ENCODE measurements at regions not wholly inside any gene's neighbourhood (a gene's known extent, or its start where the extent isn't known, plus 50 kb on each side); places are given as distances from the start of the nearest gene placed in this dataset.

DNA sequence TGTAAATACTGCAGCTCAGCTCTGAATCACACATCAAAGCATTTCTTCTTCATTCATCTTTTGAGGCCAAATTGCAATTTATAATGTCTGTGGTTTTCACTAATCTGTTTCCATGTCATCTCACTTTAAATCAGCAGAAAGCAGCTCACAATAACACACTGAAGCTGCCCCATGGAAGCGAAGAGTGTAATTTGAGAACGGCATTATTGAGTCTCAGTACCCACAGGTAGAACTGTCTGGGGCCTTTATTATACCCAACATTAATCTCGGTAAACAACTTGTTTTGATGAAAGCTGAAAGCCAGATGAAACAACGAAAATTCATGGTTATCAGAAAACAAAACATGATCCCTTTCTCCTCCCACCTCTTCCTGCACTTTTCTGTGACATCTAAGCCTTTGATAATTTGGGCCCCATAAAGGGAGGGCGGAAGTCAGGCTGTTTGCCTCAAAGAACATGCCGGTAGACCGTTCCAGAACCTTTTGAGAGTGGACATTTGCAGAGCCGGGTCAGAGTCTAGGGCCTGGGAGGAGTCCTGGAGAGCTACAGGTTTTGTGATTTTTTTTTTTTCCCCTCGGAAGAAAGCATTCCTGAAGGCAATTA lies 68.2 kb upstream of the SESN3 start:
- no peak overlapping the region for H3K9ac ChIP-seq (ENCODE audit: low read depth, low read length)
- no peaks in the 10 kb centered on the region for H3K79me2 ChIP-seq (ENCODE audit: insufficient read depth, low read length)
- no peaks in the 10 kb centered on the region for H3K36me3 ChIP-seq (ENCODE audit: insufficient read depth, low read length)
- no peak overlapping the region for H2AFZ ChIP-seq (ENCODE audit: low read depth, low read length)
- no peak overlapping the region for H3K4me2 ChIP-seq (ENCODE audit: insufficient read depth, low read length)
- H4K20me1 ChIP-seq (ENCODE audit: insufficient read depth, low read length) = no peaks in the 10 kb centered on the region
- H3K27ac ChIP-seq (ENCODE audit: low read length) = no peak overlapping the region
- H3K4me1 ChIP-seq (ENCODE audit: insufficient read depth, low read length) = no peaks in the 10 kb centered on the region
- peaks cover 12% of the 10 kb centered on the region for H3K27me3 ChIP-seq (ENCODE audit: insufficient read depth, low read length, poor library complexity)
- H3K4me3 ChIP-seq (ENCODE audit: low read depth in 1 of 2, low read length in 2 of 2) = no peak overlapping the region
- TF ChIP-seq, protein P1, sequence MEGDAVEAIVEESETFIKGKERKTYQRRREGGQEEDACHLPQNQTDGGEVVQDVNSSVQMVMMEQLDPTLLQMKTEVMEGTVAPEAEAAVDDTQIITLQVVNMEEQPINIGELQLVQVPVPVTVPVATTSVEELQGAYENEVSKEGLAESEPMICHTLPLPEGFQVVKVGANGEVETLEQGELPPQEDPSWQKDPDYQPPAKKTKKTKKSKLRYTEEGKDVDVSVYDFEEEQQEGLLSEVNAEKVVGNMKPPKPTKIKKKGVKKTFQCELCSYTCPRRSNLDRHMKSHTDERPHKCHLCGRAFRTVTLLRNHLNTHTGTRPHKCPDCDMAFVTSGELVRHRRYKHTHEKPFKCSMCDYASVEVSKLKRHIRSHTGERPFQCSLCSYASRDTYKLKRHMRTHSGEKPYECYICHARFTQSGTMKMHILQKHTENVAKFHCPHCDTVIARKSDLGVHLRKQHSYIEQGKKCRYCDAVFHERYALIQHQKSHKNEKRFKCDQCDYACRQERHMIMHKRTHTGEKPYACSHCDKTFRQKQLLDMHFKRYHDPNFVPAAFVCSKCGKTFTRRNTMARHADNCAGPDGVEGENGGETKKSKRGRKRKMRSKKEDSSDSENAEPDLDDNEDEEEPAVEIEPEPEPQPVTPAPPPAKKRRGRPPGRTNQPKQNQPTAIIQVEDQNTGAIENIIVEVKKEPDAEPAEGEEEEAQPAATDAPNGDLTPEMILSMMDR (IDR thresholded peaks at IDR 0.05; ENCODE audit: borderline replicate concordance, extremely low read depth, low read length, poor library complexity, severe bottlenecking) = no peak
- no peak for ATAC-seq (ENCODE audit: insufficient read depth, low read depth)
- DNase-seq = no peak
- H3K9me3 ChIP-seq (ENCODE audit: insufficient read depth, low read length, severe bottlenecking) = no peaks in the 10 kb centered on the region

DNA sequence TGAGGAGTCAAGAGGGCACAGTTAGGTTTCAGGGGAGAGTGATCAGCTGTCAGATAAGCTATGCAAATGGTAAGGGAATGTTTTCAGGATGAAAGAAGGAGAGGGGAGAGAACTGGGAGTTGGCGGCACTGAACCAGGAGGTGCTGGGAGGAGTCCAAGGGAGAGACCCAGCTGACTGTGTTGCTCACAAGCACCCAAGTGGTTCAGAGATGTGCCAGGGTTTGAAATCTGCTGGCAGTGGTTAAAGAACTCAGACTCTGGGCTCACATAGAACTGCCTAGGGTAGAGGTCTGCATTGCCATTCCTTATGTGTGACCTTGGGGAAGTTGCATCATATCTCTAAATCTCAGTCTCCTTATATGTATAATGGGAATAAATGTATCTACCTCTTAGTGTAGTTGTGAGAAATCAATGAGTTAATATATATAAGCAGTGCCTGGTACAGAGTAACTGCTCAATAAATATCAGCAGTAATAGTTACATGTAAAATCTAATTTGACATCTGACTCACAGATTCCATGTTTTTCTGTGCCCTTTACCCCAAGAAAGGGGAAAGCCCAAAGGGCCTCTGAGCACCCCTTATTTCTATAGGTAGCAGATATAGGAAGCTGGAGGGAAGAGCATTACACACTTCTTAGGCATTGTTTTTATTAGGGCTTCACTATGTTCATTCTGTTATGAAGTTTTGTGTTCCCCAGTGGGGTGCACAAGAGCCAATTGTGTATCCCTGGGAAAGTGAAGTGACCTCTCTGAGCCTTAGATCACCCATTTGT lies 66.9 kb upstream of the SESN3 start:
- no peak overlapping the region for H3K4me3 ChIP-seq (ENCODE audit: low read depth in 1 of 2, low read length in 2 of 2)

DNA sequence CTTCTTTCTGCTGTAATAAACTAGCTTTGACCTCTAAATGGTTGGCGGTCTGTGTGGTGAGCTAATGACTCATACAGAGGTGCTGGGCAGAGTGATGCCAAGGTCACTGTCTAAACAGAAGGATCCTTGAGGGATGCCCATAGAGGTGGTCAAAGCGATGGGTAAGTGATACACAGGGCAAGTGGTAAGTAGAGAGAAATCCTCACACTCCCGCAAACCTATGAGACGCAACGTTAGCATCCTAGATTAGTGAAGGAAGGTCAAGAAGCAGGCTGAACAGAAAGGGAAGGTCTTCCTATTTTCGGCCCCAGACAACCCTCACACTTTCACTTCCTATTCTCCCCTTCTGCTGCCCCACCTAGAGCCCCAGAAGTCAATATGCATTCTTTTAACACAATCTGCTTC lies 65.6 kb upstream of the SESN3 start:
- Histone ChIP-seq H3K4me2 (ENCODE audit: insufficient read depth, low read length) (no peak overlapping the region), H2AFZ (ENCODE audit: low read depth, low read length) (no peak overlapping the region), H3K27me3 (ENCODE audit: insufficient read depth, low read length, poor library complexity) (peaks cover 12% of the 10 kb centered on the region), H3K36me3 (ENCODE audit: insufficient read depth, low read length) (no peaks in the 10 kb centered on the region), H3K9ac (ENCODE audit: low read depth, low read length) (no peak overlapping the region), H4K20me1 (ENCODE audit: insufficient read depth, low read length) (no peaks in the 10 kb centered on the region), H3K4me3 (ENCODE audit: low read depth in 1 of 2, low read length in 2 of 2) (no peak overlapping the region), H3K9me3 (ENCODE audit: insufficient read depth, low read length, severe bottlenecking) (no peaks in the 10 kb centered on the region), H3K27ac (ENCODE audit: low read length) (no peak overlapping the region), H3K79me2 (ENCODE audit: insufficient read depth, low read length) (no peaks in the 10 kb centered on the region), H3K4me1 (ENCODE audit: insufficient read depth, low read length) (no peaks in the 10 kb centered on the region)
- no peak for DNase-seq
- ATAC-seq (ENCODE audit: insufficient read depth, low read depth) = no peak
- TF ChIP-seq, protein P1 (IDR thresholded peaks at IDR 0.05; ENCODE audit: borderline replicate concordance, extremely low read depth, low read length, poor library complexity, severe bottlenecking) = no peak
- no peak for TF ChIP-seq EZH2 (IDR thresholded peaks at IDR 0.05; ENCODE audit: borderline replicate concordance, low read depth, low read length, severe bottlenecking)

More for the DNA sequence above, 66.9 kb upstream of the SESN3 start:
- Histone ChIP-seq H3K27ac (ENCODE audit: low read length) (no peak overlapping the region), H3K27me3 (ENCODE audit: insufficient read depth, low read length, poor library complexity) (peaks cover 12% of the 10 kb centered on the region), H3K4me1 (ENCODE audit: insufficient read depth, low read length) (no peaks in the 10 kb centered on the region), H3K36me3 (ENCODE audit: insufficient read depth, low read length) (no peaks in the 10 kb centered on the region), H3K9ac (ENCODE audit: low read depth, low read length) (no peak overlapping the region), H3K4me2 (ENCODE audit: insufficient read depth, low read length) (no peak overlapping the region), H4K20me1 (ENCODE audit: insufficient read depth, low read length) (no peaks in the 10 kb centered on the region), H3K9me3 (ENCODE audit: insufficient read depth, low read length, severe bottlenecking) (no peaks in the 10 kb centered on the region), H2AFZ (ENCODE audit: low read depth, low read length) (no peak overlapping the region), H3K79me2 (ENCODE audit: insufficient read depth, low read length) (no peaks in the 10 kb centered on the region)
- TF ChIP-seq, protein P1 (IDR thresholded peaks at IDR 0.05; ENCODE audit: borderline replicate concordance, extremely low read depth, low read length, poor library complexity, severe bottlenecking) = no peak
- TF ChIP-seq EZH2 (IDR thresholded peaks at IDR 0.05; ENCODE audit: borderline replicate concordance, low read depth, low read length, severe bottlenecking) = no peak
- DNase-seq = no peak
- no peak for ATAC-seq (ENCODE audit: insufficient read depth, low read depth)

Data from DND-41 (cell line).